Neural progenitor cell (in vitro differentiated cells): ENCODE measurements at regions not wholly inside any gene's neighbourhood (a gene's known extent, or its start where the extent isn't known, plus 50 kb on each side); places are given as distances from the start of the nearest gene placed in this dataset.

ENCODE experiments used
- DNase-seq: peaks from one replicate; pipeline ENCODE4 v3.0.0-alpha.2; 2016; ENCODE audit warnings: low spot score
- H2AFZ ChIP-seq: fragments of 200-600 bp; sonication (generic); replicated peaks from 2 replicates; pipeline ENCODE4 v1.6.1; 2016; ENCODE audit warnings: antibody characterized with exemption
- H3F3A ChIP-seq: fragments of 200-600 bp; sonication (generic); 2 replicates; pipeline ENCODE4 v1.6.1; 2016; ENCODE audit warnings: antibody characterized with exemption, low read depth
- H3K27ac ChIP-seq: fragments of 200-600 bp; sonication (generic); 2 replicates; pipeline ENCODE4 v1.5.1; 2016; ENCODE audit warnings: mild to moderate bottlenecking
- H3K27me3 ChIP-seq: fragments of 200-600 bp; sonication (generic); 2 replicates; pipeline ENCODE4 v1.6.1; 2016; ENCODE audit warnings: mild to moderate bottlenecking, moderate library complexity
- H3K36me3 ChIP-seq: fragments of 200-600 bp; sonication (generic); 2 replicates; pipeline ENCODE4 v1.5.1; 2016
- H3K4me1 ChIP-seq: fragments of 200-600 bp; sonication (generic); 2 replicates; pipeline ENCODE4 v1.6.1; 2016; ENCODE audit warnings: mixed run types
- H3K4me2 ChIP-seq: fragments of 200-600 bp; sonication (generic); 2 replicates; pipeline ENCODE4 v1.6.1; 2016
- H3K4me3 ChIP-seq: fragments of 200-600 bp; sonication (generic); 2 replicates; pipeline ENCODE4 v1.5.1; 2016
- H3K79me2 ChIP-seq: fragments of 200-600 bp; sonication (generic); 2 replicates; pipeline ENCODE4 v1.6.1; 2016; ENCODE audit warnings: low read depth
- H3K9ac ChIP-seq: fragments of 200-600 bp; sonication (generic); 2 replicates; pipeline ENCODE4 v1.6.1; 2016
- H3K9me3 ChIP-seq: fragments of 200-600 bp; sonication (generic); 2 replicates; pipeline ENCODE4 v1.5.1; 2016; ENCODE audit warnings: low read depth
- H4K20me1 ChIP-seq: fragments of 200-600 bp; sonication (generic); 2 replicates; pipeline ENCODE4 v1.6.1; 2016; ENCODE audit warnings: low read depth
- H3K27ac Mint-ChIP-seq: 3 replicates; pipeline ENCODE4 v1.8.0; 2021; ENCODE audit warnings: mixed read lengths
- H3K27me3 Mint-ChIP-seq: 2 replicates; pipeline ENCODE4 v1.8.0; 2022; ENCODE audit warnings: low read depth, mild to moderate bottlenecking, inconsistent platforms, moderate library complexity, mixed read lengths; ENCODE audit not compliant: insufficient read depth
- H3K36me3 Mint-ChIP-seq: 3 replicates; pipeline ENCODE4 v1.8.0; 2021; ENCODE audit warnings: mixed read lengths
- H3K4me1 Mint-ChIP-seq: 3 replicates; pipeline ENCODE4 v1.8.0; 2021; ENCODE audit warnings: mixed read lengths
- H3K4me3 Mint-ChIP-seq: 3 replicates; pipeline ENCODE4 v1.8.0; 2021; ENCODE audit warnings: mild to moderate bottlenecking, moderate library complexity, mixed read lengths
- H3K9me3 Mint-ChIP-seq: 3 replicates; pipeline ENCODE4 v1.8.0; 2020; ENCODE audit warnings: mixed read lengths
- CTCF ChIP-seq: fragments of 200-600 bp; sonication (generic); IDR thresholded peaks from 2 replicates; pipeline ENCODE4 v1.5.1; 2017; ENCODE audit warnings: antibody characterized with exemption, mild to moderate bottlenecking
- EZH2 ChIP-seq: fragments of 200-600 bp; sonication (generic); IDR thresholded peaks from 2 replicates; pipeline ENCODE4 v1.6.1; 2017; ENCODE audit warnings: antibody characterized with exemption, mild to moderate bottlenecking, moderate library complexity
- EZH2phosphoT487 ChIP-seq: fragments of 200-600 bp; sonication (generic); IDR thresholded peaks from 2 replicates; pipeline ENCODE4 v1.6.1; 2017; ENCODE audit warnings: antibody characterized with exemption

DNA sequence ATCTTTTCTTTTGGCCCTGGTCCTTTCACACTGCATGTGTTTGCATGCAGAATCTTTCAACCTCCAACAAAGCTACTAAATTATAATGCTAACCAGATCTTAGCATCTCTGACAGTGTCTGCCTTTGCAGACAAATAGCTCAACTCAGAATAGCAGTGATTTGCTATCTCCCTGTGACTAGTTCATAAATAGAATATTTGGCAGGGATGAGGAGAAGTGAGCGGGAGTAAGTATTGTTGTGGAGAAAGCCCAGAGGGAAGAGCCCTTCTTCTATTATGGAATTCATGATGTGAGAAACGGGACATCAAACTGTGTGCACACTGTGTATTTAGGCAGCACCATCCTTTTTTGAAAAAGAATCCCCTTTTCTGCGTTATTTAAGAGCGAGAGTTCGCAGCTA is 288.0 kb upstream of the CHORDC1 start:
- H3K4me3 ChIP-seq, result no peak overlapping the region
- no peak overlapping the region for H3K27ac ChIP-seq
- H3K4me2 ChIP-seq, result no peak overlapping the region
- TF ChIP-seq EZH2phosphoT487 (no peak), CTCF (no peak), EZH2 (no peak)
- no peaks in the 10 kb centered on the region for H4K20me1 ChIP-seq
- no peaks in the 10 kb centered on the region for H3F3A ChIP-seq
- H3K9me3 Mint-ChIP-seq, result no peaks in the 10 kb centered on the region
- no peaks in the 10 kb centered on the region for H3K79me2 ChIP-seq
- H3K4me1 Mint-ChIP-seq, result peaks cover 3% of the 10 kb centered on the region
- no peaks in the 10 kb centered on the region for H3K27me3 Mint-ChIP-seq
- no peaks in the 10 kb centered on the region for H3K36me3 ChIP-seq
- H3K9ac ChIP-seq, result no peak overlapping the region
- H2AFZ ChIP-seq, result no peak overlapping the region
- no peaks in the 10 kb centered on the region for H3K27me3 ChIP-seq
- H3K9me3 ChIP-seq, result no peaks in the 10 kb centered on the region
- H3K4me1 ChIP-seq, result no peaks in the 10 kb centered on the region
- no peak overlapping the region for H3K4me3 Mint-ChIP-seq
- no peak for DNase-seq
- H3K36me3 Mint-ChIP-seq, result no peaks in the 10 kb centered on the region
- H3K27ac Mint-ChIP-seq, result no peak overlapping the region

DNA sequence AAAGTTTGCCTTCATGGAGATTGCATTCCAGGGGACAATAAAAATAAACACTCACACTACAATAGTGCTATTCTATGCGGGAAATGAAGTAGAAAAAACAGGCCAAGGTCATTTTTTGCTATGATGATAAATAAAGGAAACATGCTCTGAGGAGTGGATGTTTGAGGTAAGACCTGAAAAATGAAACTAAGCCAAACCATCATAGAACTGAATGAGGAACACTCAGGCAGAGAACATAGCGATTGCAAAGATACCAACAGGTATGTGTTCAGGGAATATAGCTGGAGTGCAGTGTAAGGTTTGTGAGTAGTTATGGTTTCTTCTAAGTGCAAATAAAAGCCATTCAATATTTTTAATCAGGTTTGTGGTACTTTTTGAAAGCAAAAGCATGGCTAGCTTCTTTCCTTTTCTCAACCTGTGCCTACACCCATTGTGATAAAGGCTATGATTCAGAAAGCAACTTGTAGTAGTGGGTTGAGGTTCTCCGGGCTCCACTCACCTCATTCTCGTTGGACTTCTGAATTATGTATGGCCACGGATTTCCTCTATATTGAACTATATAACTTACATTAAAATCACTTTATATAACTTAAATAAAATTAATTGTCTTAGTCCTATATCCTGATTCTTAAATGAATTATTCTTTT is 278.2 kb upstream of the CHORDC1 start:
- Histone ChIP-seq H2AFZ (no peak overlapping the region), H3F3A (no peaks in the 10 kb centered on the region), H3K9ac (no peak overlapping the region), H3K27ac (no peak overlapping the region), H3K4me1 (no peaks in the 10 kb centered on the region), H3K4me3 (no peak overlapping the region), H3K27me3 (no peaks in the 10 kb centered on the region), H3K36me3 (no peaks in the 10 kb centered on the region), H4K20me1 (no peaks in the 10 kb centered on the region), H3K79me2 (no peaks in the 10 kb centered on the region), H3K4me2 (no peak overlapping the region), H3K9me3 (no peaks in the 10 kb centered on the region)
- H3K9me3 Mint-ChIP-seq, result peaks cover 12% of the 10 kb centered on the region
- H3K36me3 Mint-ChIP-seq, result no peaks in the 10 kb centered on the region
- no peaks in the 10 kb centered on the region for H3K4me1 Mint-ChIP-seq
- no peak overlapping the region for H3K4me3 Mint-ChIP-seq
- no peak for DNase-seq
- no peak overlapping the region for H3K27ac Mint-ChIP-seq
- TF ChIP-seq CTCF (no peak), EZH2phosphoT487 (no peak), EZH2 (no peak)
- H3K27me3 Mint-ChIP-seq, result no peaks in the 10 kb centered on the region

GRCh38 chr11:90496722-90497121 is 273.9 kb upstream of the CHORDC1 start:
- H3K27ac Mint-ChIP-seq, result no peak overlapping the region

More at GRCh38 chr11:90496722-90497121, 273.9 kb upstream of the CHORDC1 start:
- Mint-ChIP-seq H3K27me3 (no peaks in the 10 kb centered on the region), H3K4me1 (no peaks in the 10 kb centered on the region), H3K36me3 (no peaks in the 10 kb centered on the region), H3K4me3 (no peak overlapping the region), H3K9me3 (peaks cover 12% of the 10 kb centered on the region)
- Histone ChIP-seq H3K27ac (no peak overlapping the region), H2AFZ (no peak overlapping the region), H3K9ac (no peak overlapping the region), H3K4me1 (no peaks in the 10 kb centered on the region), H3K79me2 (no peaks in the 10 kb centered on the region), H4K20me1 (no peaks in the 10 kb centered on the region), H3F3A (no peaks in the 10 kb centered on the region), H3K4me3 (no peak overlapping the region), H3K9me3 (no peaks in the 10 kb centered on the region), H3K4me2 (no peak overlapping the region), H3K27me3 (no peaks in the 10 kb centered on the region), H3K36me3 (no peaks in the 10 kb centered on the region)
- DNase-seq, result no peak
- TF ChIP-seq EZH2, result no peak
- TF ChIP-seq CTCF, result no peak
- no peak for TF ChIP-seq EZH2phosphoT487
